Gastroesophageal sphincter (tissue), 3 donors: ENCODE measurements at regions not wholly inside any gene's neighbourhood (a gene's known extent, or its start where the extent isn't known, plus 50 kb on each side); places are given as distances from the start of the nearest gene placed in this dataset.

Experiments used
- CTCF ChIP-seq, 4 experiments: fragments of 200-600 bp in 2 of 4; fragments of 450-650 bp in 2 of 4; sonication (generic) in 1 of 4; IDR thresholded peaks; one replicate each; pipeline ENCODE4 v1.5.1; 2017 to 2019; ENCODE audit warnings: antibody characterized with exemption in 4 of 4, mild to moderate bottlenecking in 2 of 4, moderate library complexity in 2 of 4
- POLR2A ChIP-seq, 2 donors: fragments of 450-650 bp; IDR thresholded peaks; one replicate each; pipeline ENCODE4 v1.6.1; 2017; ENCODE audit warnings: antibody characterized with exemption in 2 of 2, mild to moderate bottlenecking in 2 of 2, moderate library complexity in 1 of 2

GRCh38 chr21:17201741-17202260, 311.0 kb upstream of the CXADR start:
- no peak for TF ChIP-seq CTCF (IDR thresholded peaks at IDR 0.05)
- no peak for TF ChIP-seq POLR2A (IDR thresholded peaks at IDR 0.05)
